GM13977 (cell line): ENCODE measurements at regions not wholly inside any gene's neighbourhood (a gene's known extent, or its start where the extent isn't known, plus 50 kb on each side); places are given as distances from the start of the nearest gene placed in this dataset.

Experiments used
- DNase-seq: peaks from one replicate; pipeline ENCODE4 v3.0.0; 2012; ENCODE audit warnings: low spot score
- CTCF ChIP-seq: IDR thresholded peaks from 2 replicates; pipeline ENCODE4 v1.5.1; 2012; ENCODE audit warnings: mild to moderate bottlenecking, control low read depth; ENCODE audit not compliant: insufficient read depth; ENCODE audit errors: extremely low read depth, missing control alignments
- in situ Hi-C: fragments of 300-500 bp; cut with MboI; formaldehyde crosslinking; loops from one replicate; pipeline ENCODE4 v1.12.0; 2022; ENCODE audit warnings: low sequenced_read_pairs, low pct_unique_long_range_greater_than_20kb, mixed read lengths, inconsistent platforms; ENCODE audit not compliant: unreplicated experiment

DNA sequence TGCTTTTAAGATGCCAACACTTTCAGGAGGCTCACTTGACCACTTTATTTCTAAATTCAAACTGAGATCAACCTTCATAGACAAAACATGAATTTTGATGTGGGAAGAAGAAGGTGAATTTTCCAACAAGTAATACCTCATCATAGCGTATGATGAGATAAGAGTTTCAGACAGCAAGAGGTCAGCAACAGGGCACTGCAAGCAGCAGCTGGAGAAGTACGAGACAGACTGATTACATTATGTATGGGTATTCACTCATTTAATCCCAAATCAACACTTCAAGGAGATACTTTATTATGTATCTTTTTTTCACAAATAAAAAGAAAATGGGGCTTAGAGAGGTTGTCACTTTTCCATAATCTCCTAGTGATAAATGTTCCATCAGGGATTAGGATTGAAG is 389.8 kb downstream of the TBC1D4 start:
- no peak for TF ChIP-seq CTCF

GRCh38 chr13:75091718-75092117 is 390.3 kb downstream of the TBC1D4 start:
- in situ Hi-C loops: no loop called here
- TF ChIP-seq CTCF: no peak
- DNase-seq: peak; percentile 4

More for the DNA sequence above, 389.8 kb downstream of the TBC1D4 start:
- in situ Hi-C loops: no loop called here
- no peak for DNase-seq

DNA sequence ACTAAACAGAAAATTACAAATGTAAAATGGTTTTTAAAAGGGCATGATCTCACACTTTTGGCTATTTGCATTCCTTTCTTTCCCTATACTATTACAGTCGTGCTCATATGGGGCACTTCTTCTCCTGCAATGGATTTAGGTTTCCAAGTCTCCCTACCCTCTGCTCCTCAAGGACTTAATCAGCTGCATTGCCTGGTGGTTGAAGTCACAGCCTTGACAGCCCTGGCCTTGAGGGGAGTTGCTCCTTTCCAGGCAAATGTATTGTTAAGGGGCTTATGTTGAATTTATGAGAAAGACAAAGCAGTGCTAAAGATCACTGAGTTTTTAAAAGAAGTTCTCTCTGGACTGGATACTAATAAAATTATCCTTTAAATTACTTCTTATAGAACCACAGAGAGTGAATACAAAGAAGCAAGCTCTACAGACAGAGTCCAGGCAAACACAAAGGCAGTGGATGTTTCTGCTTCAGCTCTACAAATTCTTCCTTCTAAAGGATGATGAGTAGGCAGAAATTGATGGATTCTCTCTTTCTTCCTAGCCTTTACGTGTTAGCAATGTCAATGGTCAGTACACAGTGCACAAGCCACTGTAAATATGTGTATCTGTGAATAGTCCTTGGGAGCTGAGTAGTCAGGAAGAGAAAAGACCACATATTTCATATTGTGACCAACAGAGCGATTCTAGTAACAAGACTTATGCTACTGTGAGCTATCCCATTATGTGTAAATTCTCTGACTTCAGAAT is 390.9 kb downstream of the TBC1D4 start:
- in situ Hi-C loops: no loop called here
- TF ChIP-seq CTCF: no peak
- no peak for DNase-seq

DNA sequence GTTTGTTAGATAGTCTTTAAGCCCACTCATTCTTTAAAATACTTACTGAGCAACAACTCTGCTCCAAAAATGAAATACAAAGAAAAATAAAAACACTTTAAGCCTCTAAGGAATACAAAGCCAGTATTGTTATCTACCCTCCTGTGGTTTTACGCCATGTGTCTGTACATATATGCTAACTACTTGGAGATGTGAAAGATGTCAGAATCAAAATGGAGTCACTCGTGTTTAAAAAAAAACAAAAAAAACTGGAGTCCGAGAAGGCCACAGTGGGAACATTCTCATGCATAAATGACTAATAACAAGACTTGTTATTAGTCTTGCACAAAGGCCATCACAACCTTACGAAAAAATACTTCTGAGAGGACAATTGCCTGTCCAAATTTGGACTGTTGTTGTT is 393.1 kb downstream of the TBC1D4 start:
- TF ChIP-seq CTCF: no peak
- no peak for DNase-seq
- in situ Hi-C loops: no loop called here

DNA sequence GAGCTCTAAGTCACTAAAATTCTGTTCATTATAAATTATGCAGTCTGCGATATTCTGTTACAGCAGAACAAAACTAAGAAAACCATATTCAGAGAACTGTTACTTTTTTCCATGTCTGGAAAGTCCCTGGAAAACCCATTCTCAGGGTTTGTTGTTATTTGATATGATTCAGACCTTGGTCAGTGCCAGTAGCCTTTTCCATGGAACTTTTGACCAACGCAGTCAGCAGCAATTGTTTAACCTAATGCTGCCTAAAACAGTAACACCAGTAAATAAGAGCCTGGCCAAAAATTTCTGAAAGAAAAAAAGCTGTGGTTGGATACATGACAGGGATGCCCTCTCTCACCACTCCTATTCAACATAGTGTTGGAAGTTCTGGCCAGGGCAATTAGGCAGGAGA is 402.7 kb downstream of the TBC1D4 start:
- TF ChIP-seq CTCF: no peak
- in situ Hi-C loops: no loop called here
- no peak for DNase-seq

DNA sequence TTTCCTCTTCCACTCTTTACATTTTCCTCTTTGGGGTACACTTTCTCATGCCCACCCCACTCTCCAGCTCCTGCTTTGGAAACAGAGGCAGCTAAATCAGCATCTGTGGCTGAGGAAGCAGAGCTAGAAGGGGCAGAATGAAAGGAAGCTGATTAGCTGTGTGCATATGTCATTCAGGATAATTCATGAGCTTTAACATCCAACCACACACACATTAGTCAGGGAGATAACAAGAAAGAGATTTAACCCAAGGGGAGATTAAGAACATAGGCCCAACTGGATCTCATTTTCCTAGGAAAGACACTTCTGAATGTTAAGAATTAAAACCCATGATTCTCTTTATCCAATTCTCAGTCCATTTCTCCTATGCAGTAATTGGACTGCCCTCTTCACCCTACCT is 405.5 kb downstream of the TBC1D4 start:
- in situ Hi-C loops: no loop called here
- DNase-seq: no peak
- TF ChIP-seq CTCF: no peak
